ENCODE measurements at regions not wholly inside any gene's neighbourhood (a gene's known extent, or its start where the extent isn't known, plus 50 kb on each side); places are given as distances from the start of the nearest gene placed in this dataset.

DNA sequence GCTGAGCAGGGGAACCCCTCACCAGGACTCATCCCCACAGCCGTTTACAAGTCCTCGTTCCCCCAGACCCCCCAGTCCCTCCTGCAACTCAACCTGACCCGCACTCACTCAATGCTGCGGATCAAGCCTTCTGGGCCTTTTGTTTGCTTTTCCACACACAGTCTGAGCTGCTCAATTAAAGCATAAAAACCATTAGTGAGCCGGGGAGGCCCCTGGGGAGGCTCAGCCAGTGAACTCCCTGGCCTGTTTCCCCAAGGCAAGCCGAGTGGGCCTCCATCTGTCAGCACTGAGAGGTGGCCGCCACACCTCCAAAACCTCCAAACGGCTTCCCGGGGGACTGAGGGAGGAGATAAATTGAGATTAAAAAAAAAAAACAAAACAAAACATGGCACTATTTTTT, 158.5 kb downstream of the SHOX start:
- TF ChIP-seq, protein P1, sequence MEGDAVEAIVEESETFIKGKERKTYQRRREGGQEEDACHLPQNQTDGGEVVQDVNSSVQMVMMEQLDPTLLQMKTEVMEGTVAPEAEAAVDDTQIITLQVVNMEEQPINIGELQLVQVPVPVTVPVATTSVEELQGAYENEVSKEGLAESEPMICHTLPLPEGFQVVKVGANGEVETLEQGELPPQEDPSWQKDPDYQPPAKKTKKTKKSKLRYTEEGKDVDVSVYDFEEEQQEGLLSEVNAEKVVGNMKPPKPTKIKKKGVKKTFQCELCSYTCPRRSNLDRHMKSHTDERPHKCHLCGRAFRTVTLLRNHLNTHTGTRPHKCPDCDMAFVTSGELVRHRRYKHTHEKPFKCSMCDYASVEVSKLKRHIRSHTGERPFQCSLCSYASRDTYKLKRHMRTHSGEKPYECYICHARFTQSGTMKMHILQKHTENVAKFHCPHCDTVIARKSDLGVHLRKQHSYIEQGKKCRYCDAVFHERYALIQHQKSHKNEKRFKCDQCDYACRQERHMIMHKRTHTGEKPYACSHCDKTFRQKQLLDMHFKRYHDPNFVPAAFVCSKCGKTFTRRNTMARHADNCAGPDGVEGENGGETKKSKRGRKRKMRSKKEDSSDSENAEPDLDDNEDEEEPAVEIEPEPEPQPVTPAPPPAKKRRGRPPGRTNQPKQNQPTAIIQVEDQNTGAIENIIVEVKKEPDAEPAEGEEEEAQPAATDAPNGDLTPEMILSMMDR (IDR thresholded peaks at IDR 0.05), result no peak

DNA sequence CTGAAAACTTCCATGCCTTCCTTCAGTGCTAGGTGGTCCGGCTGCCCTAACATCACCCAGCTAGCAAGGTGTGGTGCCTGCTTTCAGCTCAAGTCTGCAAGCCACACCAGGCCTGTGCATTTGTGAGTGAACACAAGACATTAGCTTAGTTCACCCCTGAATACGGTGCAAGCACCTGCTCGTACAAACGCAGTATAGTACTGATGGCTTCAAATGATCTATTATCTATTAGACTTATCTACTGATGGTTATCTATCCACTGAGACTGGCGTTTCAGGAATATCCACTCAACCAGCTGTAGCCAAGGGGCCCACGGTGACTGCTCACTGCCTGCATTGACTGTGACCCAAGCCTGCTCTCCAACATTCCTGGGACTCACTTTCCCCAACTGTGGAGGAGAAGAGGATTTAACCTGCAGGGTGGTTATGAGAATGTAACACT, 155.9 kb downstream of the SHOX start:
- TF ChIP-seq, protein P1 (IDR thresholded peaks at IDR 0.05), result no peak

DNA sequence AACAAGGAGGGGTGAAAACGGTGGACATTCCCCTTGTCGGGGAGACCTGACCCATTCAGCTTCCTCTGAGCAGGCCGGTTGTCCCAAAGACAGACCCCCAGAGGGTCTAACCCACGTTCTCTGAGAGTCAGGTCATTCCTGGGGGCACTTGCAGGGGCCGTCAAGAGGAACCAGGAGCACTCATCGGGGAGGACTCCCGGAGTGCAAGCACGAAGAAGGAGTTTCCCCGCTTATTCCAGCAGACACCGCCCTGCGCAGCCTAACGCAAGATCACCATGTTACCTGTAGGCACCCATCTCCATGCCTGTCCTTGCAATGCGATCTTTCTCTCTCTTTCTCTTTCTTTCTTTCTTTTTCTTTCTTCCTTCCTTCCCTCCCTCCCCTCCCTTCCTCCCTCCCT, 154.2 kb downstream of the SHOX start:
- TF ChIP-seq, protein P1 (IDR thresholded peaks at IDR 0.05), result no peak

DNA sequence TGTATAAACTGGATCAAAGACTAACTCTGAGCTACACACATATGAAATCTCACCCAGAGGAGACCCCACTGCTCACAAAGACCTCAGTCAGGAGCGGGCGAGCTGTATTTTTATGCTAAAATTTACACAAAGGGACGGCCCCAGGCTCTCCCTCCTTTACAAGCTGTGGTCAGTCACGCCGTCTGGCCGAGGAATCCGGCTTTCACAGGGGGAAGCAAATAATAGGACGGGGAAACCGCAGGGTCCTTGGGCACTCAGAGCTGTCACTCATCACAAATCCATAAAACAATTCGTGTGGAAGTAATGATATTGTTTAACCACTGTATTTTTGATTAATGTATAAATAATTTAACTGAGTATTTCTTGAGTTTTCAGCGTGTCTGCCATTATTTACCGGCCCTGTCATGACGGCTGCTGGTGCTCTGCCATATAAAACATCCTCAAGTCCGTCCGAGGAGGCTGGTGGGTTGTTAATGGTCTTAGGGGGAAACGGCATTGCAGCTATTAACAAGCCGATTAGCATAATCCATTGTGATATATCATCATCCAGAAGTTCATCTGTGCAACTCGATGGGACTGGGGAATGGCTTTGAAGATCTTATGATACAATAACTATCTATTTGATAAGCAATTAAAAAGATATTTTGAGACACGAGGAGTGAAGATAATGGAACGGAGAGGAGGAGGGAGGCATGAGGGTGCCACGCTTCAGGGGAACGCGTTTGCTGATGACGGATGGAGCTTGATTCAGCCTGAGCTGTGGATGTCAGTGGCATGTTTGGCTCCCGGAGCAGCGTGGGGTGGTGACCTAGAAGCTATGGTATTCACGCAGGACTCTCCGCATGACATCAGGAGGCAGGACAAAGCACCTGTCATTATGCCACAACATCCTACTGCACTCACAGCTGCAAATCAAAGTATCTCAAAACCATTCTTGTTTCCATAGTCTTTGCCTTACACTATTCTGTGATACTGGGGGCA, 150.9 kb downstream of the SHOX start:
- TF ChIP-seq, protein P1 (IDR thresholded peaks at IDR 0.05), result no peak

GRCh38 chrX:776529-777230, 146.1 kb downstream of the SHOX start:
- TF ChIP-seq, protein P1 (IDR thresholded peaks at IDR 0.05), result no peak

DNA sequence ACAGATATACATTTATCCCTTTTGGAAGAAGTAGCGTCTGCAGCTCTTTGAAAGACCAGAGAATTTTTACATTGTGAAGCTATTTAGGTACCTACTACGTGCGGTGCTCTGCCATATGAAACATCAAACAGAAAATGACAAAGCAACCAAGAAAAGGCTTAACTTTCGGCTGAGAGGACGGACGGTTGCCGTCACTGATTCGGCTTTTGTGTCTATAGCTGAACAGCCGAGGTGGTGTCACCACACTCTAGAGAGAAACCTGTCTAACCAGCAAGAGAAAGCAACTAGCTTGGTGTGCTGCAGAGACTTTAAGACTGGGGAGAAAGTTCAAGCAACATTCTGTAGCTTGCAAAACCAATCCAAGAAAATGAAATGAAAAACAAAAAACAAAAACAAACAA, 145.5 kb downstream of the SHOX start:
- TF ChIP-seq, protein P1 (IDR thresholded peaks at IDR 0.05), result no peak

DNA sequence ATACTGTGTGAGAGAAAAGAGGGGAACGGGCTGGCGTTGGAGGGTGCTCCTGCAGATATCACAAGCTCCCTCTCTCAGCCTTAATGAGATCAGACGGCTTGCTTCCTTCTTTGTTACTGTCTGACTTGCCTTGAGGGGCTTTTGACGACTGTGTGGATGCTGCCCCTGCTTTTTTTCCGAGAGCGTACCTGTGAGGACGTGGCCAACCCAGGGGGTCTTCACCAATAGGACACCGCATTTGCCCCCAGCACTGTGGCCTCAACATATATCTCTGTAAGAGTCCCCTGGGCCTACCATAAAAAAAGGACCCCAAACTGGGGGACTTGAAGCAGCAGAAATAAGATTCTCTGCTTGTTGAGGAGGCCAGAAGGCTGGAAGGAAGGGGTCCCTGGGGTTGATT, 143.9 kb downstream of the SHOX start:
- TF ChIP-seq, protein P1 (IDR thresholded peaks at IDR 0.05), result no peak

Data from LNCAP (cell line).